Astrocyte of the spinal cord (primary cell): ENCODE measurements at regions not wholly inside any gene's neighbourhood (a gene's known extent, or its start where the extent isn't known, plus 50 kb on each side); places are given as distances from the start of the nearest gene placed in this dataset.
"Not testable (repeated sequence)": the region's sequence is repeated elsewhere in the genome, so short reads cannot be mapped to it uniquely, and the experiment has no call there.

Experiments used
- DNase-seq: peaks from one replicate; pipeline ENCODE4 v3.0.0; 2011; ENCODE audit warnings: low read depth, low spot score
- H3K4me3 ChIP-seq: 2 replicates; pipeline ENCODE4 v1.5.1; 2011; ENCODE audit warnings: low read depth, mild to moderate bottlenecking, low read length, moderate library complexity
- in situ Hi-C: cut with HindIII; loops from 2 replicates; pipeline ENCODE4 v1.10.0; 2017; ENCODE audit warnings: low sequenced_read_pairs
- TF ChIP-seq, protein P1 (sequence below): IDR thresholded peaks from 2 replicates; pipeline ENCODE4 v1.5.1; 2012; ENCODE audit warnings: low read depth, mild to moderate bottlenecking, low read length, inconsistent platforms

DNA sequence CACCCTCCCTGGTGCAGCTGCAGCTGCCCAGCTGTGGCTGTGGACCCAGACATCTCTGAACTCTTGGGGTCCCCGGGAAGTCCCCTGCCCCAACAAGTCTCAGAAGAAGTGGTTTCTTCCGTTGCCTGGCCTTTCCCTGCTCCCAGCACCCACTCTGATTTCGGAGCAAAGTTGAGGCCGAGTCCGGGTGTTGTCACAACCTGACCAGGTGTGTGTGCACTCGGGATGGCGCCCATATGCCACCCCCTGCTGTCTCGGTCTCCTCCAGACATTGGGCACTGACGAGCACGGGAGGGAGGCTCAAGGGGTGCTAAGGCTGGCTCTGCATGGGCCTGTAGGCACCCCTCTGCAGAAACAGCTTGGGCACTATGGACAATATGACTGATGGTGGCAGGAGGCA lies 1055.3 kb downstream of the REEP3 start:
- no peak for DNase-seq
- in situ Hi-C loops, result no loop called here
- TF ChIP-seq, protein P1, sequence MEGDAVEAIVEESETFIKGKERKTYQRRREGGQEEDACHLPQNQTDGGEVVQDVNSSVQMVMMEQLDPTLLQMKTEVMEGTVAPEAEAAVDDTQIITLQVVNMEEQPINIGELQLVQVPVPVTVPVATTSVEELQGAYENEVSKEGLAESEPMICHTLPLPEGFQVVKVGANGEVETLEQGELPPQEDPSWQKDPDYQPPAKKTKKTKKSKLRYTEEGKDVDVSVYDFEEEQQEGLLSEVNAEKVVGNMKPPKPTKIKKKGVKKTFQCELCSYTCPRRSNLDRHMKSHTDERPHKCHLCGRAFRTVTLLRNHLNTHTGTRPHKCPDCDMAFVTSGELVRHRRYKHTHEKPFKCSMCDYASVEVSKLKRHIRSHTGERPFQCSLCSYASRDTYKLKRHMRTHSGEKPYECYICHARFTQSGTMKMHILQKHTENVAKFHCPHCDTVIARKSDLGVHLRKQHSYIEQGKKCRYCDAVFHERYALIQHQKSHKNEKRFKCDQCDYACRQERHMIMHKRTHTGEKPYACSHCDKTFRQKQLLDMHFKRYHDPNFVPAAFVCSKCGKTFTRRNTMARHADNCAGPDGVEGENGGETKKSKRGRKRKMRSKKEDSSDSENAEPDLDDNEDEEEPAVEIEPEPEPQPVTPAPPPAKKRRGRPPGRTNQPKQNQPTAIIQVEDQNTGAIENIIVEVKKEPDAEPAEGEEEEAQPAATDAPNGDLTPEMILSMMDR, result no peak
- no peak overlapping the region for H3K4me3 ChIP-seq

DNA sequence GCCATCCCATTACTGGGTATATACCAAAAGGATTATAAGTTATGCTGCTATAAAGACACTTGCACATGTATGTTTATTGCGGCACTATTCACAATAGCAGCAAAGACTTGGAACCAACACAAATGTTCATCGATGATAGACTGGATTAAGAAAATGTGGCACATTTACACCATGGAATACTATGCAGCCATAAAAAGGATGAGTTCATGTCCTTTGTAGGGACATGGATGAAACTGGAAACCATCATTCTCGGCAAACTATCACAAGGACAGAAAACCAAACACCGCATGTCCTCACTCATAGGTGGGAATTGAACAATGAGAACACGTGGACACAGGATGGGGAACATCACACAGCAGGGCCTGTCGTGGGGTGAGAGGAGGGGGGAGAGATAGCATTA lies 1057.6 kb downstream of the REEP3 start:
- in situ Hi-C loops, DNase-seq, H3K4me3 ChIP-seq: not testable (repeated sequence)

DNA sequence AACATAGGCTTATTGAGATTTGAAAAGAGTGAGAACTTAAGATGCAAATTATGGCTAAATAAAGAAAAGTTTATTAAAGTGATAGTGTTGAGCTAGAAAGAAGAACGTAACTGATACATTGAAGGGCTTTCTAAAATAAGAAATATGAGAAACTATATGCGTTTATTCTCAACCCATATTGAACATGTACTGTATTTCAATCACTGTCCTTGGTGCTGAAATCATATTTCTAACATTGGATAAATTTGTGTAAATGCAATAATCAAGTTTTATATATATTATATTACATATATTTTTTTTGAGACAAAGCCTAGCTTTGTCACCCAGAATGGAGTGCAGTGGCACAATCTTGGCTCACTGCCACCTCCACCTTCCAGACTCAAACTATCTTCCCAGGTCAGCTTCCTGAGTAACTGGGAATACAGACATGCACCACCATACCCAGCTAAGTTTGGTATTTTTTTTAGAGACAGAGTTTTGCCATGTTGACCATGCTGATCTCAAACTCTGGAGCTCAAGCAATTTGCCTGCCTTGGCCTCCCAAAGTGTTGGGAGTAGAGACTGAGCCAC lies 1065.8 kb downstream of the REEP3 start:
- no peak overlapping the region for H3K4me3 ChIP-seq
- in situ Hi-C loops, result no loop called here
- TF ChIP-seq, protein P1, result no peak
- DNase-seq, result no peak

DNA sequence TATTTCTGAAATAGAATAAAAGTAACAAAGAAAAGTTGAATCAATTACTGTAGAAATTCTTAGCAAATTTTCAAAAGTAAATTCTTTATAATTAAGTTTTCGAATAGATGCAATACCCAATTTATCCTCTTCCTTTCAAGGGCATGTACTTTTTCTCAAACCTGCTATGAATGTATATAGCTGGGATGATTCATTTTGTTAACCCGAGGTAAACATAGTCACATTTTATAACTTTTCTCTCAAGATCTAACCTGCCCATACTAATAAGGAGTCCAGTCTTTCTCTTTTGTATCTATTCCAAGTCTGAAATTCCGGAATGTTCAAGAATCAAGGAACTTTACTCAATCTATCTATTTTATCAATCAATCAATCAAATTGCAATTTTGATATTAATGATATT lies 1072.9 kb downstream of the REEP3 start:
- TF ChIP-seq, protein P1, result no peak
- H3K4me3 ChIP-seq, result no peak overlapping the region
- DNase-seq, result no peak
- in situ Hi-C loops, result no loop called here

DNA sequence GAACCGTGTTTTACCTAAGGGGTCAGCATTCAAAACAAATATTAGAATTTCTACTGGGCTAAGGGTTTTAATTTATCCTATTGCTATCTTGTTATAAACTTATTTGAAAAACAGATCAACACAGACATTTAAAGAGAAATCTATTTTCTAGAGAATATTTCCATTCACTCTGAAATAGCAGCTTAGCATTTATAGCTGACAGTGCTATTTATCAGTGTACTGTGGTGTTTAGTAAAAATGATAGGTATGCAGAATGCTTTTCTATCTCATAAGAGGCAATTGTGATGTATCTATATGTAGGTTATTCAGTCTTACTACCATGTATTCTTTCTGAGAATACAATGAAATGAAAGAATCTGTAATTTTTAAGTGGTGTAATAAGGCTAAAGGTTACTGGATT lies 1077.4 kb downstream of the REEP3 start:
- no peak overlapping the region for H3K4me3 ChIP-seq
- TF ChIP-seq, protein P1, result no peak
- DNase-seq, result no peak
- in situ Hi-C loops, result no loop called here

DNA sequence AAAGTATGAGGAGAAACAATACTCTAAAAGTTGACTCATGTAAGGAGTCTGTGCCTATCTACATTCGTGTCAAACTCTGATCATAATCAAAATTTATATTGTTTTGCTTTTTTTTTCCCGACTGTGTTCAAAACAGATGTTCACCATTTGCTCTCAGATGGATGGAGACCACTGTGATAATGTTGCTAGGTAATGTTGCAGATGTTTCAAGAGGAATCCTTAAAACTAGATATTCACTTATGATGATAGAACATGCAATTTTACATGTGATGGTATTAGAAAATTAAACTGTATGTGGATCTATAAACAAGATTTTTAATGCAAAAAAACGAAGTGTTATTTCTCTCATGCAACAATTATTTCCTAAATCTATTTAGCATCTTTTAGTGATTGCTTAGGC lies 1080.1 kb downstream of the REEP3 start:
- DNase-seq, result no peak
- no peak overlapping the region for H3K4me3 ChIP-seq
- in situ Hi-C loops, result no loop called here
- TF ChIP-seq, protein P1, result no peak

DNA sequence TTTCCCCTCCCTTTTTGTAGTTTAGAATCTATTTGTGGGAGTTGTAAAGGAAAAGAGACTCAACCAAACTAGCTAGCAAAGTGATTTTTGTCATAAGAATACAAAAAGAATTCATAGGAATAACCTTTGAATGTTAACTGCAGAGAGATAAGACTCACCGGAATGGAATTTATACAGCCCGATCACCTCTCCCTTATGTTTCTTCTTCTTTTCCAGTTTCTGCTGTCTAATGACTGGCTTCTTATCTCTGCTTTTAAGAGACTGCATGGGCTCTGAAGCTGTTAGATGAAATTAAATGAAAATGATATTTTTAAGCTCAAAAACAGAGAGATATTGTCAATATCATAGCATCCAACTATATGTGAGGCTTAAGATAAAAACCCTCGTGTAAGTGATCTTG lies 1095.9 kb downstream of the REEP3 start:
- TF ChIP-seq, protein P1, result no peak
- in situ Hi-C loops, result no loop called here
- DNase-seq, result no peak

More for the DNA sequence above, 1095.9 kb downstream of the REEP3 start:
- H3K4me3 ChIP-seq, result no peak overlapping the region
